GM19238 (cell line): ENCODE measurements at regions not wholly inside any gene's neighbourhood (a gene's known extent, or its start where the extent isn't known, plus 50 kb on each side); places are given as distances from the start of the nearest gene placed in this dataset.

Experiments
- DNase-seq: peaks from one replicate; pipeline ENCODE4 v3.0.0; 2011; ENCODE audit warnings: low spot score; ENCODE audit not compliant: insufficient read length

DNA sequence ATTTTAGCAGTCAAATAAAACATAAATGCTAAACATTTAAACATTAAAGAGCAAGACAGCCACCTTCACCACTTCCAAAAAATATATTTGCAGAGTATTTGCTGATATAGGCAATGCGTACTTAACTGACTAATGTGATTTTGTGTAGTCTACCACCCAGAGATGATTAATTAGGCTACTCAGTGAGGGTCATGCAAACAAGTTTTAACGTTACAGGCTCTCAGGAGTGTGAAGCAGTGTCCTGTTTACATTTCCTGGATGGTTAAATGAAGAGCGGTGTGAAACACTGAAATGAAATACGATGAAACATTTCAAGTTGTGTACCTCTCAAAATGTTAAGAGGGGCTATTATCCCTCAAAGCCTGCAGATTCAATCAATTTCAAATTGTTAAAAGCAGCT is 165.8 kb upstream of the LRIG3 start:
- DNase-seq, result no peak

DNA sequence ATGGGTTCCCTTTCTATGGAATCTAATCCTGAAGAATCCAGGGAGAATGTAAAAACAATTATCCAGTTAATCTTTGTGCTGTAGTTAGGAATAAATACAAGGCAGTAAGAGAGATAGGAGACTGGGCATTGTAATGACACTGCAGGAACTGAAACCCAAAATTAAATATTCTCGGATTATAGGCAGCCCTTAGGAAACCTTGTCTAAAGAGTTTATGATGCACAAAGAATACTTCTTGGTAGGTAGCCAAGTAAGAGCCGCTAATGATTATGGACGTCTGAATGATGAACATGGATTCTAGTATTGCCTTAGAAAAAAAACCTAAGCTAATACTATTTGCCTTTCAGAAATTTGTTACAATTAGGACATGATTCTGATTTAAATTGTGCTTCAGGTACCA is 165.4 kb upstream of the LRIG3 start:
- no peak for DNase-seq

DNA sequence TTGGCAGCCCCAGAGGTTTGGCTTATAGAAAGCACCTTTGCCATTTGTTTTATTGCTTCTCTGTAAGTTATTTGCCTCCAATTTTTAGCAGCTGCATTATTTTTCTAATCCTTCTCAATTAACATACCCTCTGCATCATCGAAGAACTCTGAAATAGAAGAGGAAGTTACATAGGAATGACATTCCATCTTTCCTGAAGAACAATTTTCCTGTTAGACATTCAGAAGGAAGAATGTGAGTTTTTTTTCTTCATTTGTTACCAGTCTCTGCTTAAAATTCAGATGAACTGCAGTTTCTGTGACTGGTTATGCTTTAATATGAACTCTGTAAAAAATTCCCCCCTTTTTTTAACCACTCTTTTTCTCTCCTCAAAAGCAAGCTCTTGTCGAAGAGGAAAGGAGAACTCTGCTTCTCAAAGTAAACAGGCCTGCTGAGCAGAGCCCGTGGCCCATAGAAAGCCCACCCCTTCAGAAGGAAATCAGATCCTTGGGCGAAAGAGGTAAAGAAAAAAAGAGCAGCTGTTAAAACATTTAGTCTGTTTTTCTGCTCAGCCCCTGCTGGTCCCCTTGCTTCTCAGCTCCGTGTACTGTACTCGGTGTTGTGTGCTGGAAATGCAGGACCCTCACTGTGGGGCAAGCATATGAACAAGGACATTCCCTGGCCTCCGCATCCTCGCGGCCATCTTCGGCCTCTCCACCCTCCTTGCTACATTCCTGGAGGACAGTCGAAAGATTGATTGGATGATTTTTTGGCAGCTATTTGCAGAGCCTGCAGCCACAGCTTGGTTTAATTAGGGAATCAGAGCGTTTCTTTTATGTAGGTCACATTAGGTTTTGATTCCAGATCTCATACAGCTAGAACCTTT is 164.4 kb upstream of the LRIG3 start:
- no peak for DNase-seq

DNA sequence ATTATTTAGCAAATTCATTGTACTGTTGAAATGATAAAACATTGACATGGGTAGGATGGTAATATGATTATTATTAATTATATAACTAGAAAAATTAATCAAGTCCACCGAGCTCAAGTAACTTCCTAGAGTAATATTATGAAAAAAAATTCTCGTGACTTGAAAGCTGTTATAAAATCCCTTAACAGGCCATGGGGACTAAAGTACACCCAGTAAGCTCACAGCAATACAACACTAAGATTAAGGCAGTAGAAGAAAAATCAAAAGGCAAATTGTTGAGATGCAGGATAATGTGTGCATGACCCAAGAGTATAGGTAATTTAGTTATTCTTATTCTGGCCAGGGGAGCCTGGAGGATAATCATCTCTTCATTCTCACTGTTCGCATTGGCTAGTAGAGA is 162.6 kb upstream of the LRIG3 start:
- DNase-seq, result no peak

DNA sequence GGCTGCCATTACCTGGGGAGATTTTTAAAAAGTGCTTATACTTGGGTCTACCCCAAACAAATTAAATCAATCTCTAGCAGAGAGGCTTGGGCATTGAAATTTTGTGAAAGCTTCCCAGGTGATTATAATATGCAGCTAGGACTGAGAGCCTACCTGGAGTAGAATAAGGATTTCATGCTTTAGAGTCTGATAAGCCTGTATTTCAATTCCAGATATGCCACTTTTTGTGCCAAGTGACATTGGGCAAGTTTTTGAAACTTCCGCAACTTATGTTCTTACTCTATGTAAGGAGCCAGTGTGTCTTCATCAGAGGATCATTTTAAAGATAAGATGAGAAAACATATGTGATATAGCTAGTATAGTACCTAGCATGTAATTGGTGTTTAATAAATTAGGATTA is 159.8 kb upstream of the LRIG3 start:
- DNase-seq, result no peak

DNA sequence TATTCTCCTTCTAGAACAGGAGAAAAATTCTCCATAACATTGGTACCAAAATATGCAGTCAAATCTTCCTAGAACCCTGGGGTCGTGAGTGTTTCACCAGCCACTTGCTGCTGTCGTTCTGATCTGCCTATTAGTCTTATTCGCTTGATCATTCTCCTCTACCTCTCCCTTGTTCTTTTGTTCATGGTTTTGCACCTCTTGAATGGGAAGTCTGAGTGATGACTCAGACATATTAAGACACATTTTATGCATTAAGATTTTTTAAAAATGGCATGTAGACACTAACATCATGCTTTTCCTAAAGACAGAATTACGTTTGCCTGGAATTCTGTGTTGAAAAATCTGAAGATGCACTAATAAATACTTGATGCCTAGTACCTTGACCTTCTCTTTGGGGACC is 159.2 kb upstream of the LRIG3 start:
- no peak for DNase-seq

DNA sequence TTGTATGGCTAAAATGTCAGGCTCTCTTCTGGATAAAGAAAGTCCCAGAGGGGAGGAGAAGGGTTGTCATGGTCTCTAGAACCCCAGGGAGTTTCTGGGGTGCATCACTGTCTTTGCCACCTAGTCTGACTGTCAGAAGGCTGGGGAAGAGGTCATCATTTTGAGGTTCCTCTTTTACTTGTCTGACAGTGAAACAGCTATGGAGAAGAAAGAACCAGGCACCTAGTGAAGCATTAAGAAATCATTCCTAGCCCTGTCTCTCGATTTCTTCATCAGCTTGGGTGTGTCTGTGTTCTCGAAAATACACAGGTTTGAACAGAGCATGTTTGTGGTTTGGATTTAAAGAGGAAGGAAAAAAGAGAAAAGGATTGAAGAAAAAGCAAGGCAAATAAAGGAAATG is 158.7 kb upstream of the LRIG3 start:
- no peak for DNase-seq

DNA sequence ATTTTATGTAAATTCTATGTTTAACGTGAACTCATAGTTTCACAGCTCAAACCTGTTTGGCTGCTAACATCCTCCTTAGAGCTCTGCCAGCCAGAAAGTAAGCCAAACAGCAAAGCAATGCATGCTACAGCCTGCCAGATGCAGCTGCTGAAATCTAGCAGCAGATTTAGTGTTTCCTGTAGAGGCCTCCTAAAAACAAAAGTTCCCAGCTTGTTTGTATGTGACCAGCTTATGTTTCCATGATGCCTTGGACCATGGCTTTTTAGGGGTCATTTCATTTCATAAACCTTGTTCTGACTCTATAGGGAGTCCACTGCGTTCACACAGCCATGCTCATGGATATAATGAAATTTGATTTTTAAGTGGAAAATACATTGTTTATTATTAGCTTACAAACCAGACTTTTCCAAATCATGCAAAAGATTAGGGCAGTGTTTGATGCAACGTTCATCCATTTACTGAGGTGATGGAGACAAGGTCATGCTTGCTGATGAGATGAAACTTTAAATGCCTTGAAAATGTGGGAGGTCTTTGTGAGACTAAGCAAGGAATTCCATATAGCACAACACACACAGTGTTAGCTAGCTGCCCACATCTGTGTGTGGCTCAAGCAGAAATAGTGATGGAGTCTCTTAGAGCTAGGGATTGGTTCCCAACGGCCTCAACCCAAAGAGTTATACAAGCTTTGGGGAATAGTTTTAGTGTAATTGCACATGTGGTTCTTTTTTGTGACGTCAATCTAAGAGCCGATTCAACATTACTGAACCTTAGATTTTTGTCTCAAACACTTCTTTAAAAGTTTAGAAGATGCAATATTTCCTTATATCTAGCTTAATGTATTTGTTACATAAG is 157.5 kb upstream of the LRIG3 start:
- no peak for DNase-seq

DNA sequence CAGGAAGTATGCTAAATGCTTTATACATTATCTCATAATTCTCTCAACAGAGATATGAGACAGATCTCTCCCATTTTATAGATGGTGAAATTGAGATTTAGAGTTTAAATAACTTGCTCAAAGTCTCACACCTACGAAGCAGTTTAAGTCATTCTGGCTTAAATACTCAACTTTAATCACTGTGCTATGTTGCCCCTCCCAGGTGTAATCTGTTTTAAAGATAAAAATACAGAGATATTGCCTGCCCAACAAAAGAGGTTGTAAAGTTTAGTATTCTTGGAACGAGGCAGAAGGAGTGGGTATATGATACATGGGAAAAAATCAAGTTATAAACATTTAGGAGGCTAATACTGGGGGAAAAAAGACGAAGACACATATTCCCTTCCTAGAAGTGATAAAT is 156.8 kb upstream of the LRIG3 start:
- no peak for DNase-seq

DNA sequence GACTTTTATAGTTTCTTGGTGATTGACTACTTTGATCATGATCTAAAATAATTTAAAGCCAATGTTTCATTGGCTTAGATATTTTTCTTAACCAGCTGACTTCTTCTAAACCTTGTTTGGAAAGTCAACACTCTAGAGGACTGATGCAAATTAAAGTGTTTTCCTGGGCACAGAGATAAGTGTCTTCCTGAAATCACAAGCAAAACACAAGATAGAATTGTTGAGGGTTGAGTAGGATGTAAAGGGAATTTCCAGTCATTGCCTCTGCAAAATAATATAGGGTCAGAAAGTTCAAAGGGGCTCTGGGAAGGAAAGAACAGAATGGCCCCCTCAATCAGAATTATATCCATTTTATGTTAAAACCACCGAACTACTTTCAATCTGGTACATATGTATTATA is 156.3 kb upstream of the LRIG3 start:
- DNase-seq, result no peak

DNA sequence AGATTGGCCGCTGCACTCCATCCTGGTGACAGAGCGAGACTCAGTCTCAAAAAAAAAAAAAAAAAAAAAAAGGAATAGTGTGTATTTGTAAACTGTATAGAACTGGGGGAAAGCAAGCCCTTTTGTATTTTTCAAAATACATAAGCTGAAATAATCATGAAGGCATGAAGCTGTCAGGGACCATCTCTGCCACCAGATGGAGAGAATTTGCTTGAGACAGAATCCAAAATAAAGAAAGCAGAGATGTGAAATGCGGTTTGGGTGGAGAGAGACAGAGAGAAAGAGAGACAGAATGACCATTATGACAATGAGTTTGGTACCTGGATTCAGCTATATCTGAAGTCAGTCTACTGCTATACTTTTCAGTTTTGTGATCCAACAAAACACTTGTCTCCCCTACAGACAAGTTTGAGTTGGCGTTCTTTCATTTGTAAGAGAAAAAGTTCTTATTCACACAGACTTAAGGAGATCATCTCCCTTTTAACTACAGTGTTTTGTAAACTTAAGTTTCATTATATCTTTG is 155.7 kb upstream of the LRIG3 start:
- DNase-seq, result no peak

DNA sequence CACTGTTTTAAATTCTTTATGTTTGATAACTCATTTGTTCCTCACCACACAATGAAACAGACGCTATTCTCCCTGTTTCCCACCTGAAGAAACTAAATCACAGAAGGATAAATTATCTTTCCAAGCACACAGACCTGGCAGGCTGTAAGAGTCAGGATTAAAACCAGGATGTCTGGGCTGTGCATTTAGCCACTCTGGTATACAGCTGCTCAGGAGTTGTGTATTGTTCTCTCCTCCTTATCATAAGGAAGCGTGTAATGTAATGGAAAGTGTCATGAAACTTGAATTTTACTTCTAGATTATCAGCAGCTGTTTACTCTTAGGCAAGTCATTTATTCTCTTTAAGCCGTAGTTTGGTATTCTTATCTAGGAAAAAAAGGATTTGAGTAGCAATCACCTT is 154.8 kb upstream of the LRIG3 start:
- no peak for DNase-seq

DNA sequence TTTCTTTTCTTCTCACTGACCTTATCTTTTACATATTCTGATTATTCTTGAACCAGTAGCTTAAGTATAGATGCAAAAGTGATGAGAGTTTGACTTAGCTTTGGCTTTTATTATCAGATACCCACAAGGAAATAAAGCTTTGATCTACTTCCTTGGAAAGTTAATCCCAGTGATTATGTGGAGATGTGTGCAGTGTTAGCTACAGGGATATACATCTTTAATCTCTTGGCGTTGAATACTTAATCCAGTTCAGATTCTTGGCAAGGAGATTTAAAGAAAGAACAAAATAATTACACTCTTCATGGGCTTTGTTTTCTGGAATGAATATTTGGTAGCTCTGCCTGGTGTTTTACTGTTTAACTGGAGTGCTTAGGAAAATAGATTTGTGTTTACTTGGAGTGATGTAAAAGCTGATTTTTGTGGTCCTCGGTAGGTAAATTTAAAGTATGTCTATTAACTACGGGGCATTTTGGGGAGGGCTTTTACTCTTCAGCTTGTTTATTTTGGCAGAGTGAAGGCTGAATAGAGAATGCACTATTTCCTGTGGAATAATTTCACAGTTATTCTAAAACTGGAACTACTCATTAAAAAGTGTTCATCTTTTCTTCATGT is 150.1 kb upstream of the LRIG3 start:
- DNase-seq, result no peak

DNA sequence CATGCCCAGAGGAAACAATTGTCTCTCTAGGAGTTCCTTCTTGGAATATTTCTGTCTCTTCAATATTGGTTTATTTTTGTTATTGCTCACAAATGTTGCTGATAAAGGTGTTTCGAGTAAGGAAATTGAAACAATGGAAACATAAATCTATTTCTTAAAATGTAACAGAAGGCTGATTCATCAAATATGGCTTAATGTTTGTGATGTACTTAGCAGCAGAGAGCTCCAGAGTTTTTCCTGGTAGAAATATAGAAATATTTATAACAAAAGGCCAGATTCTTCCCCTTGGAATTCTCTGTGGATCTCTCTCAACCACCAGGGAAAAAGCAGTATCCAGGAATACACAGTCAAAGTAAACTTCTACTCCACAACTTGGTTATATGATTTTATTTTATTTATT is 149.2 kb upstream of the LRIG3 start:
- DNase-seq, result no peak

DNA sequence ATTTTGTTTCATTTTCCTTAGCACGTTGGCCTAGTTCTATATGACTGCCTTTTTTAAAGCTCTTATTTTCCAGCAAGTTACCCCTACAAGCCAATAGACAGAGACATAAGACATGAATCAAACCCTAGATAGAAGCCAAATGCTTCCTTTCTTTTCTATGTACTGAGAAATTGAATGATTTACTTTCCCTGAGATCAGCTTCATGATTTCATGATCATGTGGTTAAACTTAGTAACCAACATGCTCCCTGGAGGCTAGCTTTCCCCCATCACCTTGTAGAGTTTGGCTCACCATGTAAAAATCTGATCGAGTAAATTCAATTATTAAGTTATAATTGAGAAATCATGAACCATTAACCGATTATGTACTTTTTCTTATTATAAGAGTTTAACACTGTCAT is 148.1 kb upstream of the LRIG3 start:
- no peak for DNase-seq

DNA sequence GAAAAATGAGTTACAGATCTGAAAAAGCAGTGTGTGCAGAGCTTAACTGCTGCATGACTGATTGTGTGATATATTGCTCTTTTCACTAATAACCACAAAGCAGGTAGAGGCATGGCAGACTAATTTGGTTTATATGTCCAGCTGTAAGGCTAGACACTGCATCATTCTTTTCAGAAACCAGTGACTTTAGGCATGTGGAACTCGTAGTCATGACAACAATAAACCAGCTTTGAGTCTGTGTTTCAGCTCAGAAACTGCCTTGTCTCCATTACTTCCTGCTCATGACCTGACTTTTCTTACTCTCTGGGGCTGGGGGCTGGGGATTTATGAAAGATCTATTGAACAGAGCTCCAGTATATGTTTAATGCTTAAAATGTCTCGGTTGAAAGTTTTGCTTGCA is 146.8 kb upstream of the LRIG3 start:
- no peak for DNase-seq

DNA sequence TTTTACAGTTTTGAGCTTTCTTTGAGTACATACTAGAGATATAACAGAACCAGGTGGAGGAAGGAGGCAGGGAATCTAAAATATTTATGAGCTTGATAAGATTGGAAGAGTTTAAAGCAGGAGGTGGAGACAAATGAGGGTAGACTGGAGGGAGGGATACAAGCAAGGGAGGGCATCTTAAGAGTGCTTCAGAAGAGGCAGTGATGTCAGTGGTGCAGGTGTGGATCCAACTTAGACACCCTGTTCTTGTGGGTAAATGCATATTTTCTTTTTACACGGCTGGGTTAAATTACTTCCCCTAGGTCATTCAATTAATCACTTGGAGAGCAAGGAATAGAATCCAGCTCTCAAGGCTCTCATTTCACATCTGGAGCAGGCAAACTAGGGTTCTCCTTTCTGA is 146.1 kb upstream of the LRIG3 start:
- DNase-seq, result no peak

DNA sequence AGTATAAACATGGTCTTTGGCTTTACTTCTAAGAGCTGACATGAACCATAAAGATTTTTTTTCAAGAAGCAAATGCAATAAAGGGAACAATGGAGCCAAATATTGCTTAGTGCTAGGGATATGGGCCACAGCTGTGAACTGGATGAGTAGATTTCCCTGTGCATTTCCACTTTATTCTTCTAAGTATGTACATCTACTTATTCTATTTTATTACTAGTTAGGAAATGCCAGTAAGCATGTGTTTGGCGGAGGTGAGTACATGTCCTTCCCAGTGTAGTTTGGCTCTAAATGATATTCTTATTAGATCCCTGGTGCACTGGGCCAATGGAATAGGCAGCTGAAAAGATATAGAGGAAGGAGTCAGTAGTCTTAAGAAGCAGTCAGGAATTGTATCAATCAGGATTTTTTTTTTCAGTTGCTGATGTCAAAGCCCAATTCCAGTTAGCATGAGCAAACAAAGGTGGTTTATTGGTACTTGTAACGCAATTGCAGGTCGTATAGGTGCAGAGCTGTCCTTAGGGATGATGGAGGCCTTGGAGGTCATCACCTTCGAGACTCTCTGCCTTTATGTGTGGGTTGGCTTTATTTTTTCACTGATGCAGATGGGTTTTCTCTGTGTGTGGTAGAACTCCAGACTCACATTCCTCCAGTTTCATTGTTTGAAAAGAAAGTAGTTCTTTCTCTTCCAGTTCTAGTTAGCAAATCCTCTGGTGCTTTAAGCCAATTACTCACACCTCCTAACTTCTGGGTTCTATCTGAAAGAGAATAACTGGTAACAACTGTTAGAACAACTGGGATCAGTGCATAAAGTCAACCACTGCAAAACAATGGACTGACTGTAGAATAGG is 139.0 kb upstream of the LRIG3 start:
- DNase-seq, result no peak

DNA sequence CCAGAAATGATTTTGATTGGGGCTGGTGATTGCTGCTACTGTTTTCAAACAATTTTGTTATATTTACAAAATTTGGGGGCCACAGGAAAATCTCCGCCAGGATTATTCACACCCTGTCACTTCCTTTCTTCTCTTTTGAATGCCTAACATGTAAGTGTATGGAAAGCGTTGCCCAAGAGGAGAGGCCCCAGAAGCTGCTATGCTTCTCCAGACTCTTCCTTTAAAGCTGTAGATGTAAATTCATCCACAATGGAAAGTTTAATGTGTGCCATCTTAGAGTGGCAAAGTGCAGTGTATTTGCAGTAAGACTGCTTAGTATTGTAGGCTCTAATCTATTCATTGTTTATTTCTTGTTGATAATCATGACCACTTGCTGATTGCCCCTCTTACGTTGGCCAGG is 136.7 kb upstream of the LRIG3 start:
- no peak for DNase-seq

DNA sequence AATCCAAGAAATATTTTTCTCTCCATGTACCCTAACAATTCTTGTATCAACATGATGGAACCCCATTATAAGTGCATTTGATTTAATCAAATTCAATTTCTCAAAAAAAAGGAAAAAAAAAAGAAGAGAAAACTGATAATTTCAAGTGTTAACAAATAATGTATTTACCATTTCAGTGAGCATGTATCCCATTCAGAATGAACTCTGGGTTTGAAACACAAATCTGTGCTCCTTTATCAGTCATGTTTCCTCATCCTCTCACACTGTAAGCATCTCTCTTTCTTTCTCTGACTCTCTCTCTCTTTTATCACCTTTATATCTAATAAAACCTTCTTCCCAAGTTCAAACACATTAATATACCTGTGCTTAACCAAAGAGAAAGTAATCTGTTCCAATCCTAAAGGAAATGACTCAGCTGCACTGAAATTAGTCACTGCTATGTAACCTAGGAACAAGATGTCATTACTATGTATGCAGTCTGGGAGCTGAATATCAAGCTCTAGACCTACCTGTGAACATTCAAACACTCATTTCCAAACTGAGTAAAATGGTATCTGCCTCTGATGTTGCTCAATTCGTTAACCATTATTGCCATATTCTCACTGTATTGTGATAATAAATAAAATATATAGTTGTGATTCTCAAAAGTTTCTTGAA is 135.0 kb upstream of the LRIG3 start:
- no peak for DNase-seq
